Liver (tissue), 7 donors: ENCODE measurements at regions not wholly inside any gene's neighbourhood (a gene's known extent, or its start where the extent isn't known, plus 50 kb on each side); places are given as distances from the start of the nearest gene placed in this dataset.

Source experiments
- DNase-seq: peaks from one replicate; pipeline ENCODE4 v3.0.0-alpha.2; 2017; ENCODE audit warnings: low spot score
- H3K27ac ChIP-seq, 2 donors: one replicate each; pipeline ENCODE4 v1.7.0; 2013; ENCODE audit warnings: inconsistent platforms in 2 of 2, low read length in 2 of 2, control low read depth in 1 of 2, low read depth in 1 of 2, mild to moderate bottlenecking in 1 of 2
- H3K27me3 ChIP-seq, 4 donors: one replicate each; pipeline versions ENCODE4 v1.6.1 to v1.7.0; 2013; ENCODE audit warnings: low read length in 3 of 4, inconsistent platforms in 1 of 4, mild to moderate bottlenecking in 1 of 4, moderate library complexity in 1 of 4; ENCODE audit not compliant: control insufficient read depth in 4 of 4, insufficient read depth in 4 of 4
- H3K36me3 ChIP-seq, 4 donors: one replicate each; pipeline versions ENCODE4 v1.6.1 to v1.7.0; 2013; ENCODE audit warnings: low read length in 3 of 4, mild to moderate bottlenecking in 3 of 4, low read depth in 1 of 4, moderate library complexity in 1 of 4; ENCODE audit not compliant: control insufficient read depth in 4 of 4, insufficient read depth in 3 of 4
- H3K4me1 ChIP-seq, 4 donors: one replicate each; pipeline versions ENCODE4 v1.6.1 to v1.7.0; 2013; ENCODE audit warnings: low read length in 3 of 4, mild to moderate bottlenecking in 3 of 4, moderate library complexity in 1 of 4; ENCODE audit not compliant: control insufficient read depth in 4 of 4, insufficient read depth in 4 of 4
- H3K4me3 ChIP-seq, 3 donors: one replicate each; pipeline versions ENCODE4 v1.6.1 to v1.7.0; 2013; ENCODE audit warnings: low read length in 3 of 3, control low read depth in 1 of 3, low read depth in 1 of 3, mild to moderate bottlenecking in 1 of 3
- H3K9ac ChIP-seq, 2 donors: one replicate each; pipeline ENCODE4 v1.7.0; 2013; ENCODE audit warnings: low read length in 2 of 2, mild to moderate bottlenecking in 2 of 2, moderate library complexity in 2 of 2, control low read depth in 1 of 2, low read depth in 1 of 2
- H3K9me3 ChIP-seq, 4 donors: one replicate each; pipeline versions ENCODE4 v1.6.1 to v1.7.0; 2013; ENCODE audit warnings: low read length in 3 of 4; ENCODE audit not compliant: control insufficient read depth in 4 of 4
- ATF3 ChIP-seq: IDR thresholded peaks from 2 replicates; pipeline ENCODE4 v1.6.1; 2016; ENCODE audit warnings: antibody characterized with exemption
- EGR1 ChIP-seq, 2 donors: IDR thresholded peaks; 2 replicates each; pipeline ENCODE4 v1.6.1; 2016 to 2018; ENCODE audit warnings: antibody characterized with exemption in 2 of 2, low read depth in 2 of 2
- FOXA1 ChIP-seq: IDR thresholded peaks from 2 replicates; pipeline ENCODE4 v1.6.1; 2016; ENCODE audit warnings: antibody characterized with exemption
- FOXA2 ChIP-seq: IDR thresholded peaks from 2 replicates; pipeline ENCODE4 v1.6.1; 2016; ENCODE audit warnings: antibody characterized with exemption
- GABPA ChIP-seq, 2 donors: IDR thresholded peaks in 1 of 2; conservative IDR thresholded peaks in 1 of 2; 2 replicates each; pipeline ENCODE4 v1.6.1; 2016; ENCODE audit warnings: antibody characterized with exemption in 2 of 2, mild to moderate bottlenecking in 1 of 2, moderate library complexity in 1 of 2
- HNF4A ChIP-seq, 2 donors: conservative IDR thresholded peaks; 2 replicates each; pipeline ENCODE4 v1.6.1; 2016; ENCODE audit warnings: antibody characterized with exemption in 2 of 2, mild to moderate bottlenecking in 2 of 2
- HNF4G ChIP-seq: IDR thresholded peaks from 2 replicates; pipeline ENCODE4 v1.6.1; 2016; ENCODE audit warnings: antibody characterized with exemption
- JUND ChIP-seq, 2 donors: IDR thresholded peaks; 2 replicates each; pipeline ENCODE4 v1.6.1; 2016; ENCODE audit warnings: antibody characterized with exemption in 2 of 2
- MAX ChIP-seq: IDR thresholded peaks from 2 replicates; pipeline ENCODE4 v1.6.1; 2016; ENCODE audit warnings: antibody characterized with exemption
- NR2F2 ChIP-seq: IDR thresholded peaks from 2 replicates; pipeline ENCODE4 v1.6.1; 2016; ENCODE audit warnings: antibody characterized with exemption
- RAD21 ChIP-seq, 2 donors: IDR thresholded peaks; 2 replicates each; pipeline ENCODE4 v1.6.1; 2016; ENCODE audit warnings: antibody characterized with exemption in 2 of 2, mild to moderate bottlenecking in 2 of 2
- REST ChIP-seq: IDR thresholded peaks from 2 replicates; pipeline ENCODE4 v1.6.1; 2016; ENCODE audit warnings: antibody characterized with exemption, mild to moderate bottlenecking
- RXRA ChIP-seq, 2 donors: IDR thresholded peaks; 2 replicates each; pipeline ENCODE4 v1.6.1; 2017 to 2018; ENCODE audit warnings: antibody characterized with exemption in 2 of 2, mild to moderate bottlenecking in 1 of 2
- SP1 ChIP-seq: IDR thresholded peaks from 2 replicates; pipeline ENCODE4 v1.6.1; 2018; ENCODE audit warnings: antibody characterized with exemption, mild to moderate bottlenecking
- TAF1 ChIP-seq: conservative IDR thresholded peaks from 2 replicates; pipeline ENCODE4 v1.6.1; 2016; ENCODE audit warnings: antibody characterized with exemption, mild to moderate bottlenecking
- YY1 ChIP-seq: IDR thresholded peaks from 2 replicates; pipeline ENCODE4 v1.6.1; 2016; ENCODE audit warnings: antibody characterized with exemption, mild to moderate bottlenecking
- ZBTB33 ChIP-seq: IDR thresholded peaks from 2 replicates; pipeline ENCODE4 v1.6.1; 2016; ENCODE audit warnings: antibody characterized with exemption
- WGBS: extraction: QIAGEN DNeasy Blood & Tissue Kit; methylation state at CpG from one replicate; pipeline ENCODE4 v1.1.7; 2013; 5-methylcytosine and 5-hydroxymethylcytosine counted together
- donor health status: healthy.
- donor health status: healthy.
- donor health status: healthy.
- donor health status: healthy.

- H3K9me3 ChIP-seq = no peaks in the 10 kb centered on the region
- no peaks in the 10 kb centered on the region for H3K4me1 ChIP-seq
- peak; percentile 24 for DNase-seq
- H3K27ac ChIP-seq = no peak overlapping the region
- H3K4me3 ChIP-seq = no peak overlapping the region
- H3K9ac ChIP-seq = no peak overlapping the region
- no peaks in the 10 kb centered on the region for H3K36me3 ChIP-seq
- WGBS = 93% methylated on average over 40 of the region's 40 CpGs
- TF ChIP-seq JUND (IDR thresholded peaks at IDR 0.05) (no peak), HNF4G (no peak), YY1 (no peak), FOXA1 (no peak), REST (no peak), RXRA (IDR thresholded peaks at IDR 0.05) (no peak), ATF3 (no peak), TAF1 (no peak), SP1 (no peak), GABPA (IDR thresholded peaks at IDR 0.05 in 1 of 2, conservative IDR thresholded peaks at IDR 0.05 in 1 of 2) (no peak), EGR1 (IDR thresholded peaks at IDR 0.05; ENCODE audit: low read depth in 2 of 2) (no peak)
- H3K27me3 ChIP-seq = no peaks in the 10 kb centered on the region
Observed at GRCh38 chr22:48744967-48745841, 1082.5 kb downstream of the BRD1 start.

GRCh38 chr22:48744283-48744641, 1083.4 kb downstream of the BRD1 start:
- WGBS = 94% methylated on average over 11 of the region's 11 CpGs
- no peak overlapping the region for H3K9ac ChIP-seq
- peak; percentile 21 for DNase-seq
- H3K36me3 ChIP-seq = no peaks in the 10 kb centered on the region
- no peak for TF ChIP-seq FOXA1
- no peak for TF ChIP-seq FOXA2
- TF ChIP-seq YY1 = no peak
- TF ChIP-seq TAF1 = no peak
- no peak for TF ChIP-seq REST
- no peak for TF ChIP-seq RXRA (IDR thresholded peaks at IDR 0.05)
- TF ChIP-seq ATF3 = no peak
- TF ChIP-seq EGR1 (IDR thresholded peaks at IDR 0.05; ENCODE audit: low read depth in 2 of 2) = no peak
- TF ChIP-seq HNF4A (conservative IDR thresholded peaks at IDR 0.05) = no peak
- no peak for TF ChIP-seq JUND (IDR thresholded peaks at IDR 0.05)
- no peak for TF ChIP-seq NR2F2
- TF ChIP-seq ZBTB33 = no peak
- TF ChIP-seq MAX = no peak
- TF ChIP-seq RAD21 (IDR thresholded peaks at IDR 0.05) = no peak
- no peak for TF ChIP-seq GABPA (IDR thresholded peaks at IDR 0.05 in 1 of 2, conservative IDR thresholded peaks at IDR 0.05 in 1 of 2)
- no peak for TF ChIP-seq SP1
- no peak overlapping the region for H3K4me3 ChIP-seq
- no peaks in the 10 kb centered on the region for H3K9me3 ChIP-seq
- no peaks in the 10 kb centered on the region for H3K4me1 ChIP-seq
- H3K27ac ChIP-seq = no peak overlapping the region
- H3K27me3 ChIP-seq = no peaks in the 10 kb centered on the region
